ENCODE measurements at regions not wholly inside any gene's neighbourhood (a gene's known extent, or its start where the extent isn't known, plus 50 kb on each side); places are given as distances from the start of the nearest gene placed in this dataset.
"Not testable (repeated sequence)": the region's sequence is repeated elsewhere in the genome, so short reads cannot be mapped to it uniquely, and the experiment has no call there.

GRCh38 chr10:121335386-121335925, 262.8 kb downstream of the FGFR2 start:
- DNase-seq (ENCODE audit: low spot score): no peak

DNA sequence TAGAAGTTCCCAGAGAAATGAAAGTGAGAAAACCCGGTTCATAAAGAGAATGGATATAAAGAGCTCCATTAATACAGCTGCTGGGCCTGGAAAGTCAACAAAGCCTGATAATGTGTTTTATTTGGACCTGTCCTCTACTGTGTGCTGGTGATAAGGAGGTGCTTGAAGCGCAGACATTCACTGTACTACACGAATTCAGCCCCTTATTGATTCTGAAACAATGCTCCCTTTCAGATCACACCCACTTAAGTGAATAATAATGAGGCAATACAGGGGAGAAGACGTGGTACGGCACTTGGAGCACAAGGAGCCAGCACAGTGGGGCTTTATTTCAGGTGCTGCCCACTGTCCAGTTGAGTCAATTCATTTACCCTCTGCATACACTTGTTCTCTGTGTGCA, 260.8 kb downstream of the FGFR2 start:
- no peak for DNase-seq (ENCODE audit: low spot score)

- DNase-seq (ENCODE audit: low spot score): no peak
Observed at GRCh38 chr10:121338206-121338980, 259.9 kb downstream of the FGFR2 start.

DNA sequence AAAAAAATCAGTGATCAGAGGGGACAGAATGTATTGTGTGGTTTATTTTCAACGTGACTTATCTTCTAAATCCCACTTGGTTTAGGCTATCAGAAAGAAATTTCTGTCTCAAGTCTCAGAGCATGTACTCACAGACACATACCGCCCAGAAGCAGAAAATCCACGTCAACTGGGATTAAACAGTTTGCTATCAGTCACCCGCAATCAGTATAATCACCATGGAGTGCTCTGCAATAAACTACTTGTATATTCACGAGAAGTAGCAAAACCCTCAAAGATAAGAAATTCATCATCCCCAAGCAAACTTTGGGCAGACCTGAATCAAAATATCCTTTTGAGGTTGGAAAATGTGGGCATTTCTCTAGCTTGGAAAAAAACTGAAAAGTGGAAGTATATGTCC, 259.1 kb downstream of the FGFR2 start:
- DNase-seq (ENCODE audit: low spot score): no peak

- DNase-seq (ENCODE audit: low spot score): no peak
Observed at GRCh38 chr10:121340271-121340831, 257.9 kb downstream of the FGFR2 start.

DNA sequence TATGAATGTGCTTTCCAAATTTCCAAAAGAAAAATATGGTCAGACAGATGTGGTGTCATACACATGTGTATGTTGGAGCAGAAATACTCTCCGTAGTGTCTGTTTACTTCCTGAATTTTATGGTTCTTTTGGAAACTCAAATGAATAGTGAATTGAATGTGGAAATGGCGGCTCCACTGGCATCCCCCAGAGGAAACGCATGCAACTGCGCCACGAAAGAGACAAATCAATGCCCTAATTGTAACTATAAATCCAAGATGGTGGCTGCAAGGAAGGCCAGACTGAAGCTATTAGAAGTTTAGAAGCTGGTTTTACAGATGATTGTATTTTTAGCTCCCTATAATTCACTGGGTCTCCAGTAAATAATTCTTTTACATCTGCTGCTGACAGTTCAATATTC, 246.7 kb downstream of the FGFR2 start:
- no peak for DNase-seq (ENCODE audit: low spot score)

DNA sequence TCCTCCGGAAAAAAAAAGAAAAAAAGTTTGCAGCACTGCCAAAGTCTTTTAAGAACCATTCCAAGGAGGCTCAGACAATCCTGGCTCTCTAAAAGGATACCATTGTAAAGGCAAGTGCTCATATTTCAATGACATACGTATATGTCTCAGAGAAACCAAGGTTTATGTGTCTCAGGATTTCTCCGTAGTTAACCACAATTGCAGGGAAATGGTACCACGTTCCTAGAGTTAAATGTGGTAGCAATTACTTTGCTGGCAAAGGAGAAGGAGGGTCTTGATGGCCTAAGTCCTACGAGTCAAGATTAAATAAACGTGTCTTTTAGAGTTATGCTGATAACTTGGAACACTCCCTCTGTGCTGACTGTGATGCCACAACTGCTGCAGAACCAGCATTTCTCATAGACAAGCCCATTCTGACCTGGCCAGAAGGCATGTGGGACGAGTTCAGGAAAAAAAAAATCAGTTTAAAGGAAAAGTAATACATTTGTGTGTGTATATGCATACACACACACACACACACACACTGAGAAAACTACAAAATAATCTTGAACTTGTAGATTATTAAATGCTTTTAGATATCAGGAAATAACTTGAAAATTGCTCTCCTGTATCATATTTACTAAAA, 245.9 kb downstream of the FGFR2 start:
- DNase-seq (ENCODE audit: low spot score): no peak

- no peak for DNase-seq (ENCODE audit: low spot score)
Observed at GRCh38 chr10:121355161-121355560, 243.1 kb downstream of the FGFR2 start.

GRCh38 chr10:121356183-121356582, 242.1 kb downstream of the FGFR2 start:
- no peak for DNase-seq (ENCODE audit: low spot score)

GRCh38 chr10:121357401-121357800, 240.8 kb downstream of the FGFR2 start:
- DNase-seq (ENCODE audit: low spot score): no peak

DNA sequence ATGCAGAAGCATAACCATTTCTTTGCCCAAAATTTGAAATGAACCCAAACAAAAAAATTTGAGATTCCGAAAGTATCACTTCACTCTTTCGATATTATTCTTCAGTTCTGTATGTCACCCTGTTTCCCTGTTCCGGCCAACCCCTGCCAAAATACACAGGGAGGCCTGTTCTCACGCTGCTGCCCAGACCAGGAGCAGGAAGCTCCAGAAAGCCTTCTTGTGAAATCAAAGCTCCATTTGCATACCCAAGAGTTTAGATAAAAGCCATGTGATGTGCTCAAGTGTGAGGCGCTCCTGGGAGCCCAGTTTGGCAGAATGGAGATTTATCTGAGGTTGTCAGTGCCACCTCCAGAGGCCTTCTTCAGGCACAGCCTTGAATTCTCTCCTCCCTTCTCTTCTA, 236.2 kb downstream of the FGFR2 start:
- DNase-seq (ENCODE audit: low spot score): no peak

DNA sequence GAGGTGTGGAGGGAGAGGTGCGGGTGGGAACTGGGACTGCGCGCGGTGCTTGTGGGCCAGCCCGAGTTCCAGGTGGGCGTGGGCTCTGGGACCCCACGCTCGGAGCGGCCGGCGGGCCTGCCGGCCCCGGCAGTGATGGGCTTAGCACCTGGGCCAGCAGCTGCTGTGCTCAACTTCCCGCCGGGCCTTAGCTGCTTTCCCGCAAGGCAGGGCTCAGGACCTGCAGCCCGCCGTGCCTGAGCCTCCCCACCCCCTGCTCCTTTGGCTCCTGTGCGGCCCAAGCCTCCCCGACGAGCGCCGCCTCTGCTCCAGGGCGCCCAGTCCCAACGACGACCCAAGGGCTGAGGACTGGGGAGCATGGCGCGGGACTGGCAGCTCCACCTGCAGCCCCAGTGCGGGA, 232.7 kb downstream of the FGFR2 start:
- DNase-seq (ENCODE audit: low spot score): no peak

DNA sequence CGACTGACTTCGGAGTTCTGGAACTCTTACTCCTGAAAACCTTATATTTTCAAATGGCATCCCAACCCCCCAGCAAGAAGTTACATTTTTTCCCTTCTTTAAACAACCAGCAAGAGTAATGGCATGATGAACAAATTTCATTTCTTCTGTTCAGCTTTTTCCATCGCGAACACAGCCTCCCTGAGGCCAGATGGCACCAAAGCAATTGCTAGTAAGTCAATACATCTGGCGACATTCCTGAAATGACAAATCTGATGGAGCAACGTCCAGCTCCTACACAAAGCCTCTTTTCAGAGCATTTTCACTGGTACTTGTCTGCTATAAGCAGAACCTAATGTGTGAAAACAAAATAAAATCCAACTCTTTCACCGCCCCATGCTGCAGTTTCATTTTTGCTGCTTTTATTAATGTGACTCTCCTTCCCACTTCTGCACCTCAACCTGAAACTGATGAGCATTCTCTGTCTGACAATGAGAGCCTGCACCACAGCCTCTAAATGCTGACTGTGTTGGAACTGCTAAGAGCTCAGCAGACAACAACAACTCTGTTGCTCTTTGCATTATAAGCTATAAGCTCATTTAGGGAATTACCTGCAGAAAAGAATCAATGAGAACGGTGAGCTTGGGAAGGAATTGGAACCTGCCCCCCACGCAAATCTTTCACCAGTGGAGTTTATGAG, 229.8 kb downstream of the FGFR2 start:
- DNase-seq (ENCODE audit: low spot score): no peak

- DNase-seq (ENCODE audit: low spot score): no peak
Observed at GRCh38 chr10:121369616-121370015, 228.6 kb downstream of the FGFR2 start.

GRCh38 chr10:121371836-121372235, 226.4 kb downstream of the FGFR2 start:
- DNase-seq (ENCODE audit: low spot score): no peak

- no peak for DNase-seq (ENCODE audit: low spot score)
Observed at GRCh38 chr10:121373411-121373810, 224.8 kb downstream of the FGFR2 start.

- DNase-seq (ENCODE audit: low spot score): no peak
Observed at GRCh38 chr10:121374121-121374520, 224.1 kb downstream of the FGFR2 start.

- no peak for DNase-seq (ENCODE audit: low spot score)
Observed at GRCh38 chr10:121375172-121375571, 223.1 kb downstream of the FGFR2 start.

GRCh38 chr10:121378251-121378801, 219.9 kb downstream of the FGFR2 start:
- DNase-seq (ENCODE audit: low spot score): no peak

GRCh38 chr10:121379013-121379412, 219.2 kb downstream of the FGFR2 start:
- DNase-seq (ENCODE audit: low spot score): no peak

DNA sequence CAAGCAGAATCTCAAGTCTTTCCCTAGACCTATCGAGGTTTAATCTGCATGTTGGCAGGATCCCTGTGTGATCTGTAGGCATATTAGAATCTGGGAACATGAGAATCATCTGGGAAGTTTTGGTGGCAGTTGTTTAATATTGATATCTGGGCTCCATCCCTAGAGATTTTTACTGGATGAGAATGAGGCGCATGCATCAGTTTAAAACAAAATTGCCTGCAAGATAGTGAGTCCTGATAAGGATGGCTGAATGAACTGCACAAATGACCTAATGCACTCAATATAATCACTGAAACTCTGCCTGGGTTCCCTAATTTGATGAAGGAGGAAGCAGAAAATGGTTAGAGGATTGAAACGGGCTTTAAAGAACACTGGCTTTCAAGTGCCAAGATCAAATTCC, 218.0 kb downstream of the FGFR2 start:
- DNase-seq (ENCODE audit: low spot score): no peak

DNA sequence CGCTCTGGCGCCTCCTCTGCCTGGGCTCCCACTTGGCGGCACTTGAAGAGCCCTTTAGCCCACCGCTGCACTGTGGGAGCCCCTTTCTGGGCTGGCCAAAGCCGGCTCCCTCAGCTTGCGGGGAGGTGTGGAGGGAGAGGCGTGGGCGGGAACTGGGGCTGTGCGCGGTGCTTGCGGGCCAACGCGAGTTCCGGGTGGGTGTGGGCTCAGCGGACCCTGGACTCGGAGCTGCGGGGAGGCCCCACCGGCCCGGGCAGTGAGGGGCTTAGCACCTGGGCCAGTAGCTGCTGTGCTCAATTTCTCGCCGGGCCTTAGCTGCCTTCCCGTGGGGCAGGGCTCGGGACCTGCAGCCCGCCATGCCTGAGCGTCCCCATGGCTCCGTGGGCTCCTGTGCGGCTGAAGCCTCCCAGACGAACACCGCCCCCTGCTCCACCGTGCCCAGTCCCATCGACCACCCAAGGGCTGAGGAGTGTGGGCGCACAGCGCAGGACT, 216.2 kb downstream of the FGFR2 start:
- DNase-seq (ENCODE audit: low spot score): not testable (repeated sequence)
